Kidney epithelial cell (primary cell): ENCODE measurements at regions not wholly inside any gene's neighbourhood (a gene's known extent, or its start where the extent isn't known, plus 50 kb on each side); places are given as distances from the start of the nearest gene placed in this dataset.

Experiments used
- DNase-seq: peaks from one replicate; pipeline ENCODE4 v3.0.0-alpha.2; 2010; ENCODE audit warnings: low read depth
- H3K27me3 ChIP-seq: 2 replicates; pipeline ENCODE4 v1.6.0; 2011; ENCODE audit warnings: low read length; ENCODE audit not compliant: control insufficient read depth, insufficient read depth
- H3K36me3 ChIP-seq: 2 replicates; pipeline ENCODE4 v1.5.1; 2011; ENCODE audit warnings: low read length; ENCODE audit not compliant: control insufficient read depth, insufficient read depth
- H3K4me3 ChIP-seq: 2 replicates; pipeline ENCODE4 v1.5.1; 2011; ENCODE audit warnings: low read depth, mild to moderate bottlenecking, control low read depth, low read length
- TF ChIP-seq, protein P1 (sequence below): IDR thresholded peaks from 2 replicates; pipeline ENCODE4 v1.5.1; 2011; ENCODE audit warnings: mild to moderate bottlenecking, moderate library complexity, low read length, control low read depth, inconsistent platforms; ENCODE audit not compliant: insufficient read depth, poor library complexity, severe bottlenecking

DNA sequence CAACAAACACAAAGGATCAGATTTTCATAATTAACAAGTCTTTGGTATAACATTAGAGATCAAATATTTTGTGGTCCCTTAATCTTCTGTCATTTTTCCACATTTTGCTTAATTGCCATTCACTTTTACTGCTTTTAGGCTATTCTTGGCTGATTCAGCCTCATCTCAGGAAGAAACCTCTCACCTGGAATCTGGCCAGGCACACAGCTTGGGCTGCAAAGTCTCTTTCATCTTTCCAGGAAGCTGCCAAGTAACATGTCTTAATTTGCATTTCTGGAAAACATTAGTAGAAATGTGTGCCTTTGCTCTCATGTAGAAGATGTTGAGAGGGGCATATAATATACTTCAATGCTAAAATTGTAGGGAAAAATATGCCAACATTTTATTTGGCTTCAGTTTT, 174.2 kb upstream of the STEAP4 start:
- DNase-seq, result peak; percentile 10
- no peak overlapping the region for H3K4me3 ChIP-seq
- no peaks in the 10 kb centered on the region for H3K27me3 ChIP-seq
- TF ChIP-seq, protein P1, sequence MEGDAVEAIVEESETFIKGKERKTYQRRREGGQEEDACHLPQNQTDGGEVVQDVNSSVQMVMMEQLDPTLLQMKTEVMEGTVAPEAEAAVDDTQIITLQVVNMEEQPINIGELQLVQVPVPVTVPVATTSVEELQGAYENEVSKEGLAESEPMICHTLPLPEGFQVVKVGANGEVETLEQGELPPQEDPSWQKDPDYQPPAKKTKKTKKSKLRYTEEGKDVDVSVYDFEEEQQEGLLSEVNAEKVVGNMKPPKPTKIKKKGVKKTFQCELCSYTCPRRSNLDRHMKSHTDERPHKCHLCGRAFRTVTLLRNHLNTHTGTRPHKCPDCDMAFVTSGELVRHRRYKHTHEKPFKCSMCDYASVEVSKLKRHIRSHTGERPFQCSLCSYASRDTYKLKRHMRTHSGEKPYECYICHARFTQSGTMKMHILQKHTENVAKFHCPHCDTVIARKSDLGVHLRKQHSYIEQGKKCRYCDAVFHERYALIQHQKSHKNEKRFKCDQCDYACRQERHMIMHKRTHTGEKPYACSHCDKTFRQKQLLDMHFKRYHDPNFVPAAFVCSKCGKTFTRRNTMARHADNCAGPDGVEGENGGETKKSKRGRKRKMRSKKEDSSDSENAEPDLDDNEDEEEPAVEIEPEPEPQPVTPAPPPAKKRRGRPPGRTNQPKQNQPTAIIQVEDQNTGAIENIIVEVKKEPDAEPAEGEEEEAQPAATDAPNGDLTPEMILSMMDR, result no peak
- no peaks in the 10 kb centered on the region for H3K36me3 ChIP-seq

DNA sequence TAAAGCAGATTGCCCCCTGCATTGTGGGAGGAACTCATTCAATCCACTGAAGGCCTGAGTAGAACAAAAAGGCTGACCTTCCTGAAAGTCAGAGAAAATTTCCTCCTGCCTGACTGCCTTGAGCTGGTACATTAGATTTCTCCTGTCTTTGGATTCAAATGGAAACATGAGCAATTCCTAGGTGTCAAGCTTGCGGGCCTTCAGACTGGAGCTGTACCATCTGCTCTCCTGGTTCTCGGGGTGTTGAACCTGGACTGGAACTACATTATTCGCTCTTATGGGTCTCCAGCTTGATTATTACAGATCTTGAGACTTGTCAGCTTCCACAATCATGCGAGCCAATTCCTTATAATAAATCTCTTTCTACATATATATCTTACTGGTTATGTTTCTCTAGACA, 173.6 kb upstream of the STEAP4 start:
- no peaks in the 10 kb centered on the region for H3K36me3 ChIP-seq
- no peaks in the 10 kb centered on the region for H3K27me3 ChIP-seq
- no peak overlapping the region for H3K4me3 ChIP-seq
- TF ChIP-seq, protein P1, result no peak
- no peak for DNase-seq

DNA sequence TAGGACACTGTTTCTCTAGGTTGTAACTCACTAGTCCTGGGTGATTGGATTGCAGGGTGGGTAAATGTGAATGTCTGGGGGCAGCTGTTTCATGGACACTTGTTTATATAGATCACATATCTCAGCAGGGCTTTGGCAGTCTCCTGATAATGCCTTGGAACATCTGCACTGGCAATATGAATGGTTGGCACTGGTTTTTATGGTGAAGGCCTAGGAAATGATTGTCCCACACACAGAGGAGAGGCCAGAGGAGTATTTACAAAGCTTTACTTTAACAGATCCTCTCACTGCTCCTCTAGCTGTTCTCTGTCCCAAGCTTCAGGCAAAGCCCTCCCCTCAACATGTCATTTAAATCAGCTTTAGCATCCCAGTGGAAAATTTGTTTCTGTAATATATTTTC, 171.3 kb upstream of the STEAP4 start:
- TF ChIP-seq, protein P1, result no peak
- Histone ChIP-seq H3K4me3 (no peak overlapping the region), H3K27me3 (no peaks in the 10 kb centered on the region), H3K36me3 (no peaks in the 10 kb centered on the region)
- no peak for DNase-seq

DNA sequence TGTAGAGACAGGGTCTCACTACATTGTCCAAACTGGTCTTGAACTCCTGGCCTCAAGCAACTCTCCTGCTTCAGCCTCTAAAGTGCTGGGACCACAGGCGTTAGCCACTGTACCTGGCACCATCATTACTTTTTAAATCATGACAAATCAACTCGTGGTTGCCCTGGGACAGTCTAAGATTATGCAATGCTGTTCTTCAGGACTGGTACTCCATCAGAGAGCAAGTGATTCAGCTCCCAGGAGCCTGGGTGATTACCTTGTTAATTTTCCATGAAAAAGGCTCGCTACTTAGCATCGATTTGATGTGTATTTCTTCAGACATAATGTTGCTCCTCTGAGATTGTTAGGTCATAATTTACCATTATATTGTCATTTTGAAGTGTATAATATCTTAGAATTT, 158.9 kb upstream of the STEAP4 start:
- Histone ChIP-seq H3K36me3 (no peaks in the 10 kb centered on the region), H3K4me3 (no peak overlapping the region), H3K27me3 (no peaks in the 10 kb centered on the region)
- TF ChIP-seq, protein P1, result no peak
- peak; percentile 21 for DNase-seq

DNA sequence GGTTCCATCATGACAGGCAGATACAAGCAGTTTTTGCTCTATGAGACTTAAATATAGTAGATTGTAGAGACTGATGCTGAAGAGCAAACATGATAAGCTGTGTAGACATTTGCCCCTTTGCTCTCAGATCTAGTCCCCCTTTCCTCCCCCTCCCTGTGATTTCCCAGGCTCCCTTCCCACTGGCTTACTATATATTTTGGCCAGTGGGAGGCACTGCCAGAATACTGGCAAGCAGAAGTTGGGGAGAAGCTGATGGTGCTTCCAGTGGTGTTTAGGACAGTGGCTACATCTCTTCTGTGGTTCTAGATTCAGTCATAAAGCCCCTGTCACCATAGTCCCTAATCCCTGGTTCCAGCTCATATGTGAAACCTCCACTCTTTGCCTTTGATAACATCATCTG, 156.1 kb upstream of the STEAP4 start:
- DNase-seq, result no peak

DNA sequence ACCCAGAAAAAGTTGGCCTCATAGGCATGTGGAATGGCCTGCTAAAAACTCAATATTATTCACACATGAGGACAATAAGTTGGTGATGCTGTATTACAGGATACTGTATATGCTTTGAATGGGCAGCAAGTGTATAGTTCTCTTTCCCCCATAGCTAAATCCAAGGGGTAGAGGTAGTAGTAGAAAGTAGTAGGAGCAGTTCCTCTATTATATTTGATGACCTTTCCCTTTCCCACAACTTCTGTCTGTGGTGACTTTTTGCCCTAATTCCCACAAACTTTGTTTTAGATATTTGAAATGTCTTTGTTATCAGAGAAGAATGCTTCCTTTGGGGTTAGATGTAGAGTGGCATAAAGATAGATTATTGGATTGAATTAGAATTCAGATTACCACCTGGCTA, 154.0 kb upstream of the STEAP4 start:
- no peak for DNase-seq
- Histone ChIP-seq H3K27me3 (no peaks in the 10 kb centered on the region), H3K36me3 (no peaks in the 10 kb centered on the region), H3K4me3 (no peak overlapping the region)
- TF ChIP-seq, protein P1, result no peak

More for the DNA sequence above, 156.1 kb upstream of the STEAP4 start:
- no peaks in the 10 kb centered on the region for H3K36me3 ChIP-seq
- no peak overlapping the region for H3K4me3 ChIP-seq
- TF ChIP-seq, protein P1, result no peak
- H3K27me3 ChIP-seq, result no peaks in the 10 kb centered on the region
